AG04450 (cell line): ENCODE measurements at regions not wholly inside any gene's neighbourhood (a gene's known extent, or its start where the extent isn't known, plus 50 kb on each side); places are given as distances from the start of the nearest gene placed in this dataset.

Source experiments
- CTCF ChIA-PET: fragments of 300-600, 350-600 bp; formaldehyde crosslinking; extraction: SDS; loops from one replicate; lab custom pipeline; 2022; ENCODE audit warnings: antibody characterized with exemption, inconsistent platforms; lab: Charles Lee
- POLR2A ChIA-PET: fragments of 350-600 bp; formaldehyde crosslinking; extraction: SDS; loops from one replicate; lab custom pipeline; 2021; ENCODE audit warnings: antibody characterized with exemption, inconsistent platforms; lab: Yijun Ruan, JAX
- DNase-seq: peaks from one replicate; pipeline ENCODE4 v3.0.0-alpha.2; 2011; ENCODE audit warnings: low read depth, low spot score
- H3K27ac ChIP-seq: one replicate; pipeline ENCODE4 v1.5.1; 2012; ENCODE audit warnings: low read depth, low read length, control low read depth
- H3K27me3 ChIP-seq: one replicate; pipeline ENCODE4 v1.6.0; 2012; ENCODE audit warnings: low read length; ENCODE audit not compliant: control insufficient read depth, insufficient read depth
- H3K4me3 ChIP-seq: 2 replicates; pipeline ENCODE4 v1.5.1; 2011; ENCODE audit warnings: mild to moderate bottlenecking, low read depth, low read length, control low read depth
- H3K9me3 ChIP-seq: 2 replicates; pipeline ENCODE4 v1.5.1; 2012; ENCODE audit warnings: low read length; ENCODE audit not compliant: control insufficient read depth, insufficient read depth
- CTCF ChIP-seq: IDR thresholded peaks from 2 replicates; pipeline ENCODE4 v1.5.1; 2011; ENCODE audit warnings: low read depth, low read length, control low read depth, inconsistent platforms

GRCh38 chr3:128569756-128570155, 76.8 kb upstream of the GATA2 start:
- H3K4me3 ChIP-seq, result no peak overlapping the region
- DNase-seq, result no peak
- H3K27me3 ChIP-seq, result peaks cover 24% of the 10 kb centered on the region
- ChIA-PET POLR2A (no interaction called here), CTCF (interaction anchor here (1.3 kb wide), 1 partner anchor 39 kb away, joined by 3 read pairs; no protein-coding TSS in a partner anchor)
- no peak overlapping the region for H3K27ac ChIP-seq
- TF ChIP-seq CTCF, result no peak
- no peaks in the 10 kb centered on the region for H3K9me3 ChIP-seq

DNA sequence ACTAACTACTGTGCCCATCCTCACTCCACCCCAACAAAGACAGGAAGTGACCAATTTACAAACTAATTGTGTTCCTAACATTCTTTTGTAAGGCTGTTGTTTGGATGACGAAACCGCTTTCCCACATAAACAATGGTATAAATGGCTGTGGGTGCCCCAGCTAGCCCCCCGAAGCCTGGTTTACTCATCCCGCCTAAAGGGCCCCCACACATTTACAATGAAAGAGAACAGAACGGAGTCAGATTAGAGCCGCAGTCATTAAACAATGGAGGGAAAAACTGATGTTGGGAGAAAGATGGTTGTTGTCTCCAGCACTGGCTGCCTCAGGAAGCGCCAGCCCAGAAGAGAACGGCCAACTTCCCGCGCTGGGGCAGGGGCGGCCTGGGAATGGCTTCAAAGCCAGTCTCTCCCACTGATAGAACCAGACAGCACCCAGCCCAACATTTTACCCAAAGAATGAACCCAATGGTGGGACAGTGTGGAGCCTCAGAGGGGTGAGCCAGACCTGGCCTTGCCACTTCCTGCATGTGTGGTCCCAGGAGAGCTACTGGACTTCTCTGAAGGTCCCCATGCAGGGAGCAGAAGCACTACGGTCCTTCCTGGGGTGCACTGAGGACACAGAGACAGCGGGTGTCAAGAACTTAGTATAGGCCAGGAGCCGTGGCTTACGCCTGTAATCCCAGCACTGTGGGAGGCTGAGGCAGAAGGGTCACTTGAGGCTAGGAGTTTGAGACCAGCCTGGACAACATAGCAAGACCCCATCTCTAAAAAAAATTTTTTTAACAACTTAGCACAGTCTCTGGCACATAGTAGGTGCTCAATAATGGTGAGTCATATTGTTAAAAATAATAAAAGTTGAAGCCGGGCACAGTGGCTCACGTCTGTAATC, 75.8 kb upstream of the GATA2 start:
- H3K4me3 ChIP-seq, result no peak overlapping the region
- H3K27me3 ChIP-seq, result peaks cover 19% of the 10 kb centered on the region
- ChIA-PET POLR2A (no interaction called here), CTCF (interaction anchor here (1.2 kb wide), 1 partner anchor 143 kb away, joined by 3 read pairs; no protein-coding TSS in a partner anchor)
- no peaks in the 10 kb centered on the region for H3K9me3 ChIP-seq
- H3K27ac ChIP-seq, result no peak overlapping the region
- no peak for TF ChIP-seq CTCF
- DNase-seq, result no peak

- ChIA-PET CTCF (interaction anchor here (1.2 kb wide), 1 partner anchor 142 kb away, joined by 3 read pairs; no protein-coding TSS in a partner anchor), POLR2A (no interaction called here)
- H3K27me3 ChIP-seq, result peaks cover 18% of the 10 kb centered on the region
- no peak overlapping the region for H3K27ac ChIP-seq
- no peaks in the 10 kb centered on the region for H3K9me3 ChIP-seq
- H3K4me3 ChIP-seq, result no peak overlapping the region
- no peak for DNase-seq
- peak; percentile 7; the same call in 1 of the 2 replicates for TF ChIP-seq CTCF
Observed at GRCh38 chr3:128567705-128568356, 74.8 kb upstream of the GATA2 start.

DNA sequence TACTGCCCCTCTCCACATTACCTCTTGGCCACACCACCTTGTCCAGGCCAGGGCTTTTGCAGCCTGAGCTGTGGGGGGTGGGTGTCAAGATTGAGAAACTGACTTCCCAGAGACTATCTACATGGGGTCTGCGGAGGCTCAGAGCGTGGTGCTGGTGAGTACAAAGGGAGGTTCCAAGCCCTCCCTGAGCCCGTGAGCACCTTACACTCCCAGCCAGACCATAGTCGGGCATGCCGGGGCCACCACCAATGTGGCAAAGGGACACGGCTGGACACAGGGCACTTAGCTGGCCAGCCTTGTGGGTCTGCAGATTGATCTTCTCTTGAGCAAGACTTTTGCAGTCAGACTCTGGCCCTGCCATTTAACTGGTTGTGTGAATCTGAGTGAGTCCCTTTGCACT, 74.1 kb upstream of the GATA2 start:
- H3K27me3 ChIP-seq, result peaks cover 15% of the 10 kb centered on the region
- no peak for TF ChIP-seq CTCF
- POLR2A ChIA-PET, result no interaction called here
- no peak for DNase-seq
- CTCF ChIA-PET, result interaction anchor here (0.6 kb wide), 1 partner anchor 41 kb away, joined by 3 read pairs; no protein-coding TSS in a partner anchor
- H3K4me3 ChIP-seq, result no peak overlapping the region
- no peaks in the 10 kb centered on the region for H3K9me3 ChIP-seq
- no peak overlapping the region for H3K27ac ChIP-seq

DNA sequence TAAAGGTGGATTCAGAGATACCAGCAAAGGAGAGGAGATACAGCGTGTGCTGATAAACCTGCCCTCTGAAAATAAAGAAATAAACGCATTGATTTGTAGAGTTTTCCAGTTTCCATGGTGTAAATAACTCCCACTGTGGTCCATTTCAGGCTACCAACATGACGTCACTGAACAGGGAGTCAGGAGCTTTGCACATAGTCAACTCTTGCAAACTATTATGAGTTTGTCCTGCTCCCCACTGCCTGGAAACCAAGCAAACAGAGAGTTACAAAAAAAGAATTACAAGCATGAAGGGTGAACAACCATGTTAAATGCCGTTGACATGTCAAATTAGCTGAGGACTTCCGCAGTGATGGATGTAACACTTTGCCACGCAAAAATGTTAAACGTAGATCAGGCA, 70.4 kb upstream of the GATA2 start:
- ChIA-PET POLR2A (no interaction called here), CTCF (interaction anchor here (0.6 kb wide), 1 partner anchor 71 kb away, joined by 6 read pairs; no protein-coding TSS in a partner anchor)
- H3K27ac ChIP-seq, result no peak overlapping the region
- H3K27me3 ChIP-seq, result peaks cover 24% of the 10 kb centered on the region
- DNase-seq, result no peak
- no peak overlapping the region for H3K4me3 ChIP-seq
- no peak for TF ChIP-seq CTCF
- no peaks in the 10 kb centered on the region for H3K9me3 ChIP-seq
